ENCODE measurements at regions not wholly inside any gene's neighbourhood (a gene's known extent, or its start where the extent isn't known, plus 50 kb on each side); places are given as distances from the start of the nearest gene placed in this dataset.
A peak's percentile ranks its signal among the peaks of the same experiment; 100 is the strongest.
"Not testable (repeated sequence)": the region's sequence is repeated elsewhere in the genome, so short reads cannot be mapped to it uniquely, and the experiment has no call there.

DNA sequence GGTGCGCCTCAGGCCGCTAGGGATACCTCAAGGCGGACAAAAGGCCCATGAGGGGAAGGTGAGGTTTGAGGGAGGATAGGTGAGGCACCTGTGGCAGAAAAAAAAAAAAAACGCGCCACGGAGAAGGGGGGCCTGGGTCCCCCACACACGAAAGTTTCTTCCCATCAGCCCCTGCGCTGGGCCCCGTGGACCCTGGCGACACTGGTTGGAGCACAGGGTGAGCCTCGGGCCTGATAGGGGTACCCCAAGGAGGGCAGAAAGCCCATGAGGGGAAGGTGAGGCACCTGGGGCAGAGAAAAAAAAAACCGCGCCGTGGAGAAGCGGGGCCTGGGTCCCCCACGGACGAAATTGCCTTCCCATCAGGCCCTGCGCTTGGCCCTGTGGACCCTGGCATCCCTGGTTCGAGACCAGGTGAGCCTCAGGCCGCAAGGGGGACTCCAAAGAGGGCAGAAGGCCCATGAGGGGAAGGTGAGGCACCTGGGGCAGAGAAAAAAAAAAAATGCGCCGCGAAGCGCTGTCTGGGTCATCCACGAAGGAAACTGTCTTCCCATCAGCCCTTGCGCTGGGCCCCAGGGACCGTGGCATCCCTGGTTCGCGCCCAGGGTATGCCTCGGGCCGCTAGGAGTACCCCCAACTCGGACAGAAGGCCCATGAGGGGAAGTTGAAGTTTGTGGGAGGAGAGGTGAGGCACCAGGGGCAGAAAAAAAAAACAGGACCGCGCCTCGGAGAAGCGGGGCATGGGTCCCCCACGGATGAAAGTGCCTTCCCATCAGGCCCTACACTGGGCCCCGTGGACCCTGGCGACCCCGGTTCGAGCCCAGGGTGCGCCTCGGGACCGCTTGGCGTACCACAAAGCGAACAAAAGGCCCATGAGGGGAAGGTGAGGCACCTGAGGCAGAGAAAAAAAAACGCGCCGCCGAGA, 226.2 kb downstream of the CCDC74A start:
- Mint-ChIP-seq H3K4me3 (peak overlapping the region in 1 of 10 donors; percentile 20), H3K4me1 (no peaks in the 10 kb centered on the region), H3K9me3 (peaks cover 0 to 21% (median 2%) of the 10 kb centered on the region in 9 donors), H3K27me3 (peaks cover 0 to 2% (median 0%) of the 10 kb centered on the region in 5 donors), H3K36me3 (peaks cover 0 to 5% (median 0%) of the 10 kb centered on the region in 3 donors), H3K27ac (no peak overlapping the region)
- DNase-seq (no peak), ATAC-seq (no peak)
- POLR2A ChIA-PET, result no interaction called here

DNA sequence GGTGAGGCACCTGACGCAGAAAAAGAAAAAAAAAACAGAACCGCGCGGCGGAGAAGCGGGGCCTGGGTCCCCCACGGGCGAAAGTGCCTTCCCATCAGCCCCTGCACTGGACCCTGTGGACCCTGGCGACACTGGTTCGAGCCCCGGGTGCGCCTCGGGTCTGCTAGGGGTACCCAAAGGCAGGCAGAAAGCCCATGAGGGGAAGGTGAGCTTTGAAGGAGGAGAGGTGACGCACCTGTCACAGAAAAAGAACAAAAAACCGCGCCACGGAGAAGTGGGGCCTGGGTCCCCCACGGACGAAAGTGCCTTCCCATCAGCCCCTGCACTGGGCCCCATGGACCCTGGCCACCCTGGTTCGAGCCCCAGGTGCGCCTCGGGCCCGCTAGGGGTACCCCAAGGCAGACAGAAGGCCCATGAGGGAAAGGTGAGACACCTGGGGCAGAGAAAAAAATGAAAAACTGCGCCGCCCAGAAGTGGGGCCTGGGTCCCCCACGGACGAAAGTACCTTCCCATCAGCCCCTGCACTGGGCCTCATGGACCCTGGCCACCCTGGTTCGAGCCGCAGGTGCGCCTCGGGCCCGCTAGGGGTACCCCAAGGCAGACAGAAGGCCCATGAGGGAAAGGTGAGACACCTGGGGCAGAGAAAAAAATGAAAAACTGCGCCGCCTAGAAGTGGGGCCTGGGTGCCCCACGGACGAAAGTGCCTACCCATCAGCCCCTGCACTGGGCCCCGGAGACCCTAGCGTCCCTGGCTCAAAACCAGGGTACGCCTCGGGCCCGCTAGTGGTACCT, 227.4 kb downstream of the CCDC74A start:
- Mint-ChIP-seq H3K36me3 (peaks cover 0 to 5% (median 0%) of the 10 kb centered on the region in 3 donors), H3K4me3 (no peak overlapping the region), H3K9me3 (peaks cover 0 to 21% (median 2%) of the 10 kb centered on the region in 9 donors), H3K4me1 (no peaks in the 10 kb centered on the region), H3K27ac (no peak overlapping the region), H3K27me3 (no peaks in the 10 kb centered on the region)
- DNase-seq (no peak), ATAC-seq (no peak)
- POLR2A ChIA-PET, result no interaction called here

- Mint-ChIP-seq H3K4me1 (no peaks in the 10 kb centered on the region), H3K4me3 (no peak overlapping the region), H3K9me3 (peaks cover 0 to 21% (median 2%) of the 10 kb centered on the region in 9 donors), H3K27me3 (no peaks in the 10 kb centered on the region), H3K27ac (no peak overlapping the region), H3K36me3 (peaks cover 0 to 5% (median 0%) of the 10 kb centered on the region in 3 donors)
- DNase-seq (no peak), ATAC-seq (no peak)
- POLR2A ChIA-PET, result no interaction called here
These were observed 228.6 kb downstream of the CCDC74A start for GRCh38 chr2:131756141-131756907.

GRCh38 chr2:131758941-131759340, 231.3 kb downstream of the CCDC74A start:
- POLR2A ChIA-PET, H3K27ac Mint-ChIP-seq, ATAC-seq, H3K27me3 Mint-ChIP-seq, H3K4me1 Mint-ChIP-seq, H3K36me3 Mint-ChIP-seq, H3K4me3 Mint-ChIP-seq, DNase-seq: not testable (repeated sequence)
- peaks cover 0 to 21% (median 2%) of the 10 kb centered on the region in 9 donors for H3K9me3 Mint-ChIP-seq

- H3K36me3 Mint-ChIP-seq, H3K27ac Mint-ChIP-seq, POLR2A ChIA-PET, H3K9me3 Mint-ChIP-seq, H3K4me3 Mint-ChIP-seq, H3K4me1 Mint-ChIP-seq, DNase-seq, ATAC-seq, H3K27me3 Mint-ChIP-seq: not testable (repeated sequence)
These were observed 247.4 kb downstream of the CCDC74A start for GRCh38 chr2:131774955-131775555.

- H3K27ac Mint-ChIP-seq, H3K36me3 Mint-ChIP-seq, H3K4me1 Mint-ChIP-seq, DNase-seq, POLR2A ChIA-PET, ATAC-seq, H3K4me3 Mint-ChIP-seq, H3K9me3 Mint-ChIP-seq: not testable (repeated sequence)
- H3K27me3 Mint-ChIP-seq, result peaks cover 0 to 10% (median 7%) of the 10 kb centered on the region in 5 donors
These were observed 248.3 kb downstream of the CCDC74A start for GRCh38 chr2:131775903-131776506.

DNA sequence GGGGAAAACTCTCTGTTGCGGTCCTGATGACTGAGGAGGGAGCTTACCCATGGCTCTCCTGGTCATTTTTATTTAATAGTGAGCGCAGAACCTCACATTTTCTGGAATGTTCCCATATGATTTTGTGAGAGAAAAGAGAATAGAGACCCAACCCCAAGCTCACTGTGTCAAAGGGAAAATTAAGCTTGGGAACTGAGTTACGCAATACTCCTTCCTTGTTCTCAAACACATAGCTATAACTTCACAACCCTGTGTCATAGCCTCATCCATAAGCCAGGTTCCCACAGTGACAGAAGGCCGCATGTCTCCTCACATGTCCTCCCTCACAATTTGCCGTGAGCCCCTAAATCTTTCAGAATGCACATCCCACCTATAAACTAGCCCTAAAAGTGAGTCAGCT, 252.8 kb downstream of the CCDC74A start:
- POLR2A ChIA-PET, H3K4me3 Mint-ChIP-seq, H3K9me3 Mint-ChIP-seq, H3K27ac Mint-ChIP-seq, H3K36me3 Mint-ChIP-seq, ATAC-seq, DNase-seq, H3K4me1 Mint-ChIP-seq: not testable (repeated sequence)
- H3K27me3 Mint-ChIP-seq, result peaks cover 5 to 45% (median 14%) of the 10 kb centered on the region in 5 donors

DNA sequence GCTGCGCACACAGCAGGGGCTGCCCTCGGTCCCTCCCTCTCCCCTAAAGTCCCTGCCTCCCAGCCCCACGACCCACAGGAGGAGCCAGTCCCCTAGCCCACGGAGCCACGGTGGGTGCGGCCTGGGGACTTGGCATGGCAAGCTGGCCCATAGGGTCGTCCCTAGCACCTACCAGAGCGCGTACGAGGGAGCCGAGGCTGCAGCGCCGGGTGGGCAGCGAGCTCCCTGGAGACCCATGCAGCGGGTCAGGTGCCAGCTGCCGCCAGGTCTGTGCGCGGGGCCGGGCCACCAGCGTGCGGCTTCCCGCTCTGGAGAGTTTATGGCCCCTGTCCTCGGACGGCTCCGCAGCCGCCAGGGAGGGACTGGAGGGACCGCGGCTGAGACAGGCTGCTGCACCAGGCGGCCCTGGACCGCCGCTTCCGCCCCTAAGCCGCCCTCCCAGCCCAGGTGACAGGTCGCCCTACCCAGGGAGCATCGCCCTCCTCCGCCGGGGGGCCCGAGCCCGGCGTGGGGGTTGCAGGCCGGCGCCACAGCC, 273.6 kb downstream of the CCDC74A start:
- H3K9me3 Mint-ChIP-seq, result no peaks in the 10 kb centered on the region
- POLR2A ChIA-PET, result no interaction called here
- DNase-seq (no peak), ATAC-seq (no peak)
- peaks cover 4 to 9% (median 8%) of the 10 kb centered on the region in 5 donors for H3K27me3 Mint-ChIP-seq
- no peaks in the 10 kb centered on the region for H3K36me3 Mint-ChIP-seq
- H3K27ac Mint-ChIP-seq, result no peak overlapping the region
- H3K4me3 Mint-ChIP-seq, result peak overlapping the region in 5 of 10 donors; percentile 7 to 51 (median 15)
- peaks cover 0 to 6% (median 2%) of the 10 kb centered on the region in 4 donors for H3K4me1 Mint-ChIP-seq

DNA sequence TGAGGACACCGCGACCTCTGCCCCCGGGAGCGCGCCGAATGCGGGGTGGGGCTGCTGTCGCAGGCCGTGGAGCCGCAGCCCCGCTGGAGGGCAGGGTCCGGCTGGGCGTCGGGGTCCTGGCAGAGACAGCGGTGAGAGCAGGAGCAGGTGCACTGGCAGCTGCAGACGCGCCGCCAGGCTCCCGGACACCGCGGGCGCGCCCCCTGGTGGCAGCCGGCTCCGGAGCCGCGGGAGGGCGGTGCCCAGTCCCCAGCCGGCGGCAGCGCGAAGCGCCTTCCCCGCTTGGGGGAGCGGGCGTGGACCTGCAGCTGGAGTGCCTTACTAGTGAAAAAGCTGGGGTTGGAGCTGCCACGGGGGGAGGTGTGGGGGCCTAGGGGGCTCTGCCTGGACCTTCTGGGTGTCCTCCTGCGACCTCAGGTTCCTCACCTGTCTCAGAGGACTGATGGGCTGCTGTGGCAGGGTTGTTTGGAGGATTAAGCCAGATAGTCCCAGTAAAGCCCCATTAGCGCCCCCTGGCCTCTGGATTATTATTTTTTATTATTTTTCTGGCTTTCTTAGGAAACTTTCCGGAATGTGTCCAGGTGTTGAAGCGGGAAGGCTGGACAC, 274.2 kb downstream of the CCDC74A start:
- POLR2A ChIA-PET, result interaction anchor here (0.6 kb wide), 1 partner anchor 642 kb away, joined by 5 read pairs; no protein-coding TSS in a partner anchor
- peak; percentile 41 to 85 (median 76) for DNase-seq
- Mint-ChIP-seq H3K4me3 (peak overlapping the region; percentile 66 to 88 (median 84)), H3K27ac (peak overlapping the region in 3 of 10 donors; percentile 46 to 69 (median 48)), H3K27me3 (peaks cover 4 to 12% (median 8%) of the 10 kb centered on the region in 5 donors)
- H3K36me3 Mint-ChIP-seq, H3K9me3 Mint-ChIP-seq, H3K4me1 Mint-ChIP-seq: not testable (repeated sequence)
- peak; percentile 84 to 90 for ATAC-seq

DNA sequence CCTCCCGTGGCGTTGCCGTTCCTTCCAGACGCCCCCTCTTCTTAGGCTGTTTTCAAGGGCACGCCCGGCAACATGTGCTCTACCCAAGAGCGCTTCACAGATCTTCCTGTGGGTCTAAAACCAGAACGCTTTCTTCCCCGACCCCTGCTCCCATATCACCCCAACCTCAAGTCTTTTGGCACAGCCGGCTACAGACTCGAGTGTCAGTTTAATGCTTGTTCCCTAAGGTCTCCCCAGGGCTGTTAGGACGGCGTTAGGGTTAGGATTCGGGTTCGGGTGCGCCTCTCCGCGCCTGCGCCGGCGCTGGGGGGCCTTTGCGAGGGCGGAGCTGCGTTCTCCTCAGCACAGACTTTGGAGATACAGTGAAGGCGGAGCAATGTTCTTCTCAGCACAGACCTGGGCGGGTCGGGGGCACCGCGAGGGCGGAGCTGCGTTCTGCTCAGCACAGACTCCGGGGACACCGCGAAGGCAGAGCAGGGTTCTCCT, 274.7 kb downstream of the CCDC74A start:
- H3K36me3 Mint-ChIP-seq, H3K4me1 Mint-ChIP-seq, H3K9me3 Mint-ChIP-seq: not testable (repeated sequence)
- POLR2A ChIA-PET, result interaction anchor here (0.6 kb wide), 1 partner anchor 643 kb away, joined by 5 read pairs; no protein-coding TSS in a partner anchor
- H3K27me3 Mint-ChIP-seq, result peaks cover 4 to 17% (median 8%) of the 10 kb centered on the region in 5 donors
- H3K4me3 Mint-ChIP-seq, result peak overlapping the region; percentile 66 to 88 (median 84)
- H3K27ac Mint-ChIP-seq, result peak overlapping the region in 5 of 10 donors; percentile 34 to 69 (median 48)
- DNase-seq, result peak; percentile 5 to 70 (median 46)
- peak; percentile 88 to 91 for ATAC-seq

- ATAC-seq, DNase-seq, POLR2A ChIA-PET, H3K9me3 Mint-ChIP-seq, H3K36me3 Mint-ChIP-seq, H3K27ac Mint-ChIP-seq, H3K4me1 Mint-ChIP-seq: not testable (repeated sequence)
- H3K4me3 Mint-ChIP-seq, result peak overlapping the region in 1 of 10 donors; percentile 33
- peaks cover 9 to 26% (median 11%) of the 10 kb centered on the region in 5 donors for H3K27me3 Mint-ChIP-seq
These were observed 275.5 kb downstream of the CCDC74A start for GRCh38 chr2:131803237-131803636.

Data from naive thymus-derived CD8-positive, alpha-beta T cell (primary cell).